ENCODE measurements at regions not wholly inside any gene's neighbourhood (a gene's known extent, or its start where the extent isn't known, plus 50 kb on each side); places are given as distances from the start of the nearest gene placed in this dataset.

GRCh38 chr10:78925275-78925674, 143.5 kb upstream of the ZMIZ1 start:
- Histone ChIP-seq H3K27ac (ENCODE audit: low read depth) (no peak overlapping the region), H3K4me3 (ENCODE audit: low read depth, low read length) (no peak overlapping the region), H3K4me1 (ENCODE audit: insufficient read depth) (no peaks in the 10 kb centered on the region), H3K36me3 (ENCODE audit: insufficient read depth) (no peaks in the 10 kb centered on the region)
- no peak for DNase-seq (ENCODE audit: extremely low spot score)
- 95% methylated on average over 6 of the region's 6 CpGs for WGBS

- no peak for DNase-seq (ENCODE audit: extremely low spot score)
- no peaks in the 10 kb centered on the region for H3K4me1 ChIP-seq (ENCODE audit: insufficient read depth)
- H3K36me3 ChIP-seq (ENCODE audit: insufficient read depth): no peaks in the 10 kb centered on the region
- H3K27ac ChIP-seq (ENCODE audit: low read depth): no peak overlapping the region
- H3K4me3 ChIP-seq (ENCODE audit: low read depth, low read length): no peak overlapping the region
- 77% methylated on average over 6 of the region's 6 CpGs for WGBS
Observed at GRCh38 chr10:78925800-78926319, 142.9 kb upstream of the ZMIZ1 start.

GRCh38 chr10:78927257-78927995, 141.3 kb upstream of the ZMIZ1 start:
- no peak for DNase-seq (ENCODE audit: extremely low spot score)
- no peak overlapping the region for H3K4me3 ChIP-seq (ENCODE audit: low read depth, low read length)
- no peak overlapping the region for H3K27ac ChIP-seq (ENCODE audit: low read depth)
- no peaks in the 10 kb centered on the region for H3K4me1 ChIP-seq (ENCODE audit: insufficient read depth)
- WGBS: 95% methylated on average over 11 of the region's 11 CpGs
- no peaks in the 10 kb centered on the region for H3K36me3 ChIP-seq (ENCODE audit: insufficient read depth)

- H3K4me3 ChIP-seq (ENCODE audit: low read depth, low read length): no peak overlapping the region
- DNase-seq (ENCODE audit: extremely low spot score): no peak
- 94% methylated on average over 3 of the region's 3 CpGs for WGBS
- no peak overlapping the region for H3K27ac ChIP-seq (ENCODE audit: low read depth)
- H3K4me1 ChIP-seq (ENCODE audit: insufficient read depth): no peaks in the 10 kb centered on the region
- no peaks in the 10 kb centered on the region for H3K36me3 ChIP-seq (ENCODE audit: insufficient read depth)
Observed at GRCh38 chr10:78928330-78928729, 140.4 kb upstream of the ZMIZ1 start.

- Histone ChIP-seq H3K4me3 (ENCODE audit: low read depth, low read length) (no peak overlapping the region), H3K4me1 (ENCODE audit: insufficient read depth) (no peaks in the 10 kb centered on the region), H3K27ac (ENCODE audit: low read depth) (no peak overlapping the region), H3K36me3 (ENCODE audit: insufficient read depth) (no peaks in the 10 kb centered on the region)
- WGBS: 89% methylated on average over 1 of the region's 1 CpG
- DNase-seq (ENCODE audit: extremely low spot score): no peak
Observed at GRCh38 chr10:78929541-78929940, 139.2 kb upstream of the ZMIZ1 start.

GRCh38 chr10:78931321-78932053, 137.3 kb upstream of the ZMIZ1 start:
- H3K4me1 ChIP-seq (ENCODE audit: insufficient read depth): no peaks in the 10 kb centered on the region
- H3K27ac ChIP-seq (ENCODE audit: low read depth): peak overlapping the region; percentile 34
- 62% methylated on average over 21 of the region's 21 CpGs for WGBS
- DNase-seq (ENCODE audit: extremely low spot score): no peak
- no peak overlapping the region for H3K4me3 ChIP-seq (ENCODE audit: low read depth, low read length)
- no peaks in the 10 kb centered on the region for H3K36me3 ChIP-seq (ENCODE audit: insufficient read depth)

GRCh38 chr10:78932054-78932386, 136.7 kb upstream of the ZMIZ1 start:
- WGBS: 35% methylated on average over 2 of the region's 2 CpGs
- H3K4me3 ChIP-seq (ENCODE audit: low read depth, low read length): no peak overlapping the region
- no peaks in the 10 kb centered on the region for H3K36me3 ChIP-seq (ENCODE audit: insufficient read depth)
- H3K4me1 ChIP-seq (ENCODE audit: insufficient read depth): no peaks in the 10 kb centered on the region
- H3K27ac ChIP-seq (ENCODE audit: low read depth): no peak overlapping the region
- no peak for DNase-seq (ENCODE audit: extremely low spot score)

GRCh38 chr10:78932861-78933260, 135.9 kb upstream of the ZMIZ1 start:
- Histone ChIP-seq H3K4me1 (ENCODE audit: insufficient read depth) (no peaks in the 10 kb centered on the region), H3K27ac (ENCODE audit: low read depth) (no peak overlapping the region), H3K36me3 (ENCODE audit: insufficient read depth) (no peaks in the 10 kb centered on the region), H3K4me3 (ENCODE audit: low read depth, low read length) (no peak overlapping the region)
- WGBS: 89% methylated on average over 9 of the region's 9 CpGs
- DNase-seq (ENCODE audit: extremely low spot score): no peak

GRCh38 chr10:78933828-78934531, 134.8 kb upstream of the ZMIZ1 start:
- H3K36me3 ChIP-seq (ENCODE audit: insufficient read depth): no peaks in the 10 kb centered on the region
- H3K4me1 ChIP-seq (ENCODE audit: insufficient read depth): no peaks in the 10 kb centered on the region
- no peak overlapping the region for H3K27ac ChIP-seq (ENCODE audit: low read depth)
- DNase-seq (ENCODE audit: extremely low spot score): no peak
- H3K4me3 ChIP-seq (ENCODE audit: low read depth, low read length): no peak overlapping the region
- 87% methylated on average over 14 of the region's 14 CpGs for WGBS

- no peak for DNase-seq (ENCODE audit: extremely low spot score)
- H3K27ac ChIP-seq (ENCODE audit: low read depth): no peak overlapping the region
- no peak overlapping the region for H3K4me3 ChIP-seq (ENCODE audit: low read depth, low read length)
- H3K4me1 ChIP-seq (ENCODE audit: insufficient read depth): no peaks in the 10 kb centered on the region
- WGBS: 74% methylated on average over 3 of the region's 3 CpGs
- no peaks in the 10 kb centered on the region for H3K36me3 ChIP-seq (ENCODE audit: insufficient read depth)
Observed at GRCh38 chr10:78934532-78934898, 134.3 kb upstream of the ZMIZ1 start.

GRCh38 chr10:78934994-78935602, 133.7 kb upstream of the ZMIZ1 start:
- WGBS: 93% methylated on average over 4 of the region's 4 CpGs
- no peak for DNase-seq (ENCODE audit: extremely low spot score)
- no peak overlapping the region for H3K4me3 ChIP-seq (ENCODE audit: low read depth, low read length)
- H3K4me1 ChIP-seq (ENCODE audit: insufficient read depth): no peaks in the 10 kb centered on the region
- no peak overlapping the region for H3K27ac ChIP-seq (ENCODE audit: low read depth)
- no peaks in the 10 kb centered on the region for H3K36me3 ChIP-seq (ENCODE audit: insufficient read depth)

GRCh38 chr10:78935697-78936407, 132.9 kb upstream of the ZMIZ1 start:
- WGBS: 77% methylated on average over 12 of the region's 12 CpGs
- Histone ChIP-seq H3K27ac (ENCODE audit: low read depth) (peak overlapping the region; percentile 42), H3K36me3 (ENCODE audit: insufficient read depth) (no peaks in the 10 kb centered on the region), H3K4me3 (ENCODE audit: low read depth, low read length) (no peak overlapping the region), H3K4me1 (ENCODE audit: insufficient read depth) (no peaks in the 10 kb centered on the region)
- DNase-seq (ENCODE audit: extremely low spot score): no peak
